A172 (cell line): ENCODE measurements at regions not wholly inside any gene's neighbourhood (a gene's known extent, or its start where the extent isn't known, plus 50 kb on each side); places are given as distances from the start of the nearest gene placed in this dataset.
A peak's percentile ranks its signal among the peaks of the same experiment; 100 is the strongest.
"Not testable (repeated sequence)": the region's sequence is repeated elsewhere in the genome, so short reads cannot be mapped to it uniquely, and the experiment has no call there.

Source experiments
- DNase-seq: peaks from one replicate; pipeline ENCODE4 v3.0.0-alpha.2; 2015; ENCODE audit warnings: low spot score

- DNase-seq: no peak
Observed at GRCh38 chr5:171542525-171543140, 123.2 kb downstream of the FGF18 start.

- DNase-seq: no peak
Observed at GRCh38 chr5:171543148-171543815, 123.8 kb downstream of the FGF18 start.

GRCh38 chr5:171544913-171545765 lies 125.7 kb downstream of the FGF18 start:
- no peak for DNase-seq

GRCh38 chr5:171549274-171549673 lies 129.8 kb downstream of the FGF18 start:
- no peak for DNase-seq

- DNase-seq: not testable (repeated sequence)
Observed at GRCh38 chr5:171553817-171554216, 134.4 kb downstream of the FGF18 start.

- DNase-seq: no peak
Observed at GRCh38 chr5:171555160-171555559, 135.7 kb downstream of the FGF18 start.

- DNase-seq: peak; percentile 69
Observed at GRCh38 chr5:171562822-171563221, 143.4 kb downstream of the FGF18 start.

GRCh38 chr5:171568389-171568788 lies 148.9 kb downstream of the FGF18 start:
- DNase-seq: no peak

GRCh38 chr5:171569065-171569712 lies 149.7 kb downstream of the FGF18 start:
- no peak for DNase-seq

GRCh38 chr5:171570244-171570825 lies 150.9 kb downstream of the FGF18 start:
- DNase-seq: no peak

- peak; percentile 81 for DNase-seq
Observed at GRCh38 chr5:171571663-171572062, 152.2 kb downstream of the FGF18 start.

GRCh38 chr5:171573021-171573420 lies 153.6 kb downstream of the FGF18 start:
- no peak for DNase-seq

- no peak for DNase-seq
Observed at GRCh38 chr5:171573451-171574225, 154.2 kb downstream of the FGF18 start.

- DNase-seq: no peak
Observed at GRCh38 chr5:171574376-171574775, 154.9 kb downstream of the FGF18 start.

- DNase-seq: no peak
Observed at GRCh38 chr5:171575386-171575785, 155.9 kb downstream of the FGF18 start.

GRCh38 chr5:171575808-171576207 lies 156.4 kb downstream of the FGF18 start:
- no peak for DNase-seq

GRCh38 chr5:171577042-171577758 lies 157.8 kb downstream of the FGF18 start:
- no peak for DNase-seq

- no peak for DNase-seq
Observed at GRCh38 chr5:171578049-171578828, 158.8 kb downstream of the FGF18 start.

GRCh38 chr5:171578829-171579491 lies 159.5 kb downstream of the FGF18 start:
- no peak for DNase-seq
